Fibroblast of skin of right biceps (primary cell): ENCODE measurements at regions not wholly inside any gene's neighbourhood (a gene's known extent, or its start where the extent isn't known, plus 50 kb on each side); places are given as distances from the start of the nearest gene placed in this dataset.
"Not testable (repeated sequence)": the region's sequence is repeated elsewhere in the genome, so short reads cannot be mapped to it uniquely, and the experiment has no call there.

Experiments used
- DNase-seq: peaks from one replicate; pipeline ENCODE4 v3.0.0-alpha.2; 2013

- DNase-seq, result no peak
Measured at GRCh38 chr13:42485272-42485671, 88.7 kb upstream of the TNFSF11 start.

- peak; percentile 94 for DNase-seq
Measured at GRCh38 chr13:42486711-42487198, 87.2 kb upstream of the TNFSF11 start.

GRCh38 chr13:42487221-42487620 lies 86.7 kb upstream of the TNFSF11 start:
- DNase-seq, result no peak

- DNase-seq, result no peak
Measured at GRCh38 chr13:42490676-42491075, 83.3 kb upstream of the TNFSF11 start.

- DNase-seq, result no peak
Measured at GRCh38 chr13:42492372-42492920, 81.5 kb upstream of the TNFSF11 start.

GRCh38 chr13:42494157-42494556 lies 79.8 kb upstream of the TNFSF11 start:
- no peak for DNase-seq

- peak; percentile 9 for DNase-seq
Measured at GRCh38 chr13:42495255-42495654, 78.7 kb upstream of the TNFSF11 start.

GRCh38 chr13:42495751-42496150 lies 78.2 kb upstream of the TNFSF11 start:
- no peak for DNase-seq

GRCh38 chr13:42496926-42497554 lies 76.9 kb upstream of the TNFSF11 start:
- DNase-seq, result not testable (repeated sequence)

GRCh38 chr13:42497798-42498197 lies 76.2 kb upstream of the TNFSF11 start:
- DNase-seq, result peak; percentile 72

GRCh38 chr13:42498521-42498920 lies 75.4 kb upstream of the TNFSF11 start:
- no peak for DNase-seq
